GM21447 (cell line): ENCODE measurements at regions not wholly inside any gene's neighbourhood (a gene's known extent, or its start where the extent isn't known, plus 50 kb on each side); places are given as distances from the start of the nearest gene placed in this dataset.
"Not testable (repeated sequence)": the region's sequence is repeated elsewhere in the genome, so short reads cannot be mapped to it uniquely, and the experiment has no call there.

Source experiments
- ATAC-seq: cut with Tn5 transposase; IDR thresholded peaks from one replicate; pipeline ENCODE4 v1.9.1; 2021; ENCODE audit not compliant: unreplicated experiment

DNA sequence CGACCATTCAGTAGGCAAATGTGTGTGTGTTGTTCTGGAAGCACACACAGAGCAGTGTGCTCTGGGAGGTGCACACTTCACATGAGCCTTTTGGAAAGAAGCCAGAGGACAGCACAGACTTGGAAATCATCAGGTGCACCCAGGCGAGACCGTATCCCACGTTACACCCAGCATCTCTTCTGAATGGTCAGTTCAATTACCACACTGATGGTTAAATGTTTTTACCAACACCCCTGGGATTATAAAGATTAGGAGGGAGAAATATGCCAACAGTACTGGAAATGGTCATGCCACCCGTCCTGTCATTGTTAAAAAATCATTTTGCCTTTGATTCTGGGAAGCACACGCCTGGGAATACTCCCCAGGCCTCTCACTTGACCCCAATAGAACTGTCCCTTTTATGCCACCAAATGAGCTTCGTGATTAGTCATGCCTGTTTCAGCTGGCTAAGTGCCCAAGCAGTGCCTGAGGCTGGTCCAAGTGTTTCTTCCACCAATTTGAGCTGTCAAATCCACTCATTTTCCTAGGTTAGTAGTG, 183.7 kb downstream of the NRP2 start:
- ATAC-seq = no peak

DNA sequence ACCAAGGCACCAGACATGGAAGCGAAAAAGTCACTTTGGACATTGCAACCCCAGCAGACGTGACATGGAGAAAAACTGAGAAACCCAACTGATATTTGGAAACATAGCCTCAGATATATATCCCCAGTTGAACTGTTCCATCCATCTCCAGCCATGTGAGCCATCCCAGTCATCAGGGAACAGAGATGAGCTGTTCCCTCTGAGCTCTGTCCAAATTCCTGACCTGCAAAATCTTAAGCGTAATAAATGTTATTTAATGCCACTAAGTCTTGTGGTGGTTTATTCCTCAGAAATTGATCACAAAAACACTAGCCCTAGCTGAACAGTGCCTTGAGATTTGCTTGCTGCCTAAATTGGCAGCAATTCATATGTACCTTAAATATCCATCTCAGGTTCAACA, 182.8 kb downstream of the NRP2 start:
- ATAC-seq = no peak

DNA sequence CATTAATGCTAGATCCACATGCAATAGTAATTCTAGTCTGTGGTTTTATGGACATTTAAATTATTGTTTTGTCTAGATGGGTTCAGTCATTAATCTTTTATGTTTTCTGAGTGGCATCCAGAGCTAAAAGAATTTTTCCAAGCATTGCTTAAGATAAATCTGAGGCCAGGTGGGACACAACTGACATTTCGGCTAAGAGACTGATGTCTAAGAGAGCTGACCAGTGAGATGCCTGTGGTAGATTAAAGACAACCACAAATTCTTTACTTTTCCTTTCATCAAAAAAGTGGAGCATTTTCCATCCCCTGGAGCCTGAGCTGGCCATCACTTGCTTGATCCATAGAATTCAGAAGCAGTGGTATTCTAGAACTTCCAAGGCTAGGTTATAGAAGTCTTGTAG, 182.2 kb downstream of the NRP2 start:
- ATAC-seq = no peak

GRCh38 chr2:205862761-205863160, 180.5 kb downstream of the NRP2 start:
- ATAC-seq = not testable (repeated sequence)

DNA sequence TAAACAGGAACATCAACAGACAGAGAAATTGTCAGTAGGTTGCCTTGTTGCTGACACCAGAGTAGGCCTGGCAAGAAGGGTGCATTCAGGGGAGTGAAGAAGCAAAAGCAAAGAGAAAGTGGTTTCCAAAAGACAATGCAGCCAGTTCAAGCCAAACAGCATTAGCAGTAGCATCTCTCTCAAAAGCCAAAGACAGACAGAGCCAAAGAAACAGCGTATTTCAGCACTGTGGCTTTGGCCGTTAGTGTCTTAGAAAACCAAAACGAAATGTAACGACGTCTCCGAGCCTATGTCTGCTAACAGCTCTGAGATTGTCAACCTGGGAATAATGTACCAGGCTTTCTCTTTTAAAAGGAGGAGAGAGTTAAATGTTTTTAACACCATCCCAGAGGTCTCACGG, 178.6 kb downstream of the NRP2 start:
- ATAC-seq = no peak

GRCh38 chr2:205860181-205860580, 177.9 kb downstream of the NRP2 start:
- ATAC-seq = no peak

DNA sequence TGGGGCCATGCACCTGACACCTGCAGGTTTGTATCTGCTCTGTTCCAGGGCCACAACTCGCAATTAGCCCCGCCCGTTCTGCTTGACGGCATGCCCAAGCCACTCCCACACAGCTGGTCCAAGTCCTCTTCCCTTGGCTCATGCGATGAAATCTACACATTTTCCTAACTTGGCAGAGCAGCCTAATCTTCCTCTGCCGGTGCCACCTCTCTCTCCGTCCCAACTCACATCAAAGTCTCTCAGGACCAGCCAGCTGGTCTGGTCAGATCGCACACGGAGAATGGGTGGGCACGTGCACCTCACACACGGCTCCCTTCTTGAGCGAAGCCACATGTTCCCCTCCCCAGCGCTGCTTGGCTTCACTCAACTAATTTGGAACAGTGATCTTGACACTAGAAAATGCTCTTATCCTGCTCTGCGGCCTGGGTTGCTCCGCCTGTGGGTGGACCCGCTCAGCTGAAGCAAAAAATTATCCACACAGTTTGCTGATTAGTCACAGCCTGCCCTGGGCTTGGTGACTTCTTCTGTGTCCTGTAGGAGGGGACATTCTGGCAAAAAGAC, 176.7 kb downstream of the NRP2 start:
- no peak for ATAC-seq

DNA sequence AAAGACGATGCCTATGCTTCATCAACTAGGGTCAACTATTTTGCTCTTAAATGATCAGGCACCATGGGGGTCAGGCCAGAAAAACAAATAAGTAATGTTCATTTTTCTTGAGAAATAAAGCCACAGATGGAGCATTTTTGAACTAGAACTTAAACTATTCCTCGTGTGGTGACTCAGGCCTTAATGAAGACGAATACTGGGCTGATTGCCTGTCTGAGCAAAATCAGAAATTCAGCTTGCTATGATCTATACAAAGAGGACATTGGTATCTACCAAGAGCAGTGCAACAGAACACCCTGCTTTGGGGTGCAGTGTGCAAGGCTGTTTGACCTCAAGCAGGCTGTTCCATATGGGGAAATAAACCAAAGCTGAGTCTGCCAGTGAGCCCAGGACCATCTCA, 176.0 kb downstream of the NRP2 start:
- no peak for ATAC-seq

DNA sequence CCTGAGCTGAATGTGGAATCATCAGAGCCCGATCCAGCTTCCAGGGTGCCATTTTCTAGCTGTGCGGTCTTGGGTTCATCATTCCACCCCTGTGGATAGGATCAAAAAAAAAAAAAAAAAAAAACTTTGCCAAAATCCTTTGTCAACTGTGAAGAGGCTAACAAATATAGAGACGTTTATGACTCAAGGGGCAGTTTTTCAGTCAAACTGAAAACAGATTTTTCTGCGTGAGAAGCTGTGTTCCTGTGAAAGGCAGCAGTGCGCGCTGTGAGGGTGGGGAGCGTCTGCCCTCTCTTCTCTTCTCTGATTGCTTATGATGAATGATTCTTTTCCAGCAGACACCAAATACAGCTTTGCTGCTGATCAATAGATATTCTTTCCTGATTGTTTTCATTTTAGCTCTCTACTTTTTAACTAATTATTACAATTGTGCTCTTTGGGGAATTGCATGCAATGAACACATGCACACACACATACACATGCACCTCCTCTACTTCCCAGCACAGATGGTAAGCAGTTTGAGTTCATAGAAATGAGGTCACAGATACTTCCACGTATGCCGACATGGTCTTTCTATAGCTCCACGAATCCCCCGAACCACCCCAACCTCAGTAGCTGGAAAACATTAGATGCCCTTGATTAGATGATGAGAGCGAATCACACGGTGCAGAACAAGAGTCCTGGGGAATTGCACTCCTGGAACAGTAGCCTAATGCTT, 175.4 kb downstream of the NRP2 start:
- ATAC-seq = peak; percentile 51

- ATAC-seq = no peak
Observed at GRCh38 chr2:205852457-205852856, 170.2 kb downstream of the NRP2 start.

GRCh38 chr2:205850611-205851010, 168.3 kb downstream of the NRP2 start:
- ATAC-seq = no peak

DNA sequence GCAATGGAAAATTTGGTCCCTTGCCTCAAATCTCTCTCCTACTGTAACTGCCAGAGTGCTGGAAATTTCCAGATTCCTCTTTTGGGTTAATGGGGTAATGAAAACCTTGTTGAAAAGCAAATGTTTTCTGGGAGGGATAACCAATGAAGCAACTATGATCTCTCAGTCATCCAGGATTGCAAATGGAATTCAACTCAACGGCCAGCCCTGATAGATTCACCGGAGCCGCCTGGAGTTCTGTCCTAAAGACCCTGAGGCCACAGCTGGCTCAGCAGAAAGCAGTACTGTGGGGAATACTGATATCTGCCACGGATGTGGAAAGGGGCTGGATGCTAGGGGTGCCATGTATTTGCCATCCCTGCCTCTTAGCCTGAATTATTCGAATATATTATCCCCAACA, 167.8 kb downstream of the NRP2 start:
- ATAC-seq = no peak

DNA sequence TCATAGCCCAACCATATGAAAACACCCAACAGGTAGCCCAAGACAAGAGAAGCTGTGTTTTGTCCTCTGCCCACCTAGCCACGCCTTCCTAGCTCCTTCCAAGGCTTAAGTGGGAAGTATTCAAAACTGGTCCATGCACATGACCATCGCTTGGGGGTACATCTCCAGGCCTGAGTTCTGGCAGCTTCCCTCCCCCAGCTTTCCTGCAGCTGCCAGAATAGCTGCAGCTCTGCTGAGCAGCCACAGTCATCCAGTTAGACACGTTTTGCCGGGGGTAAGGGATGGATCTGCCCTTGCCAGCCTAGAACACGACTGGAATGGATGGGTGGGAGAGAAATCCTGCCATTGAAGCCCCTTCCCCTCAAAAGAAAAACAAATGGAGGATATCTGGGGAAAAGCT, 166.8 kb downstream of the NRP2 start:
- no peak for ATAC-seq

DNA sequence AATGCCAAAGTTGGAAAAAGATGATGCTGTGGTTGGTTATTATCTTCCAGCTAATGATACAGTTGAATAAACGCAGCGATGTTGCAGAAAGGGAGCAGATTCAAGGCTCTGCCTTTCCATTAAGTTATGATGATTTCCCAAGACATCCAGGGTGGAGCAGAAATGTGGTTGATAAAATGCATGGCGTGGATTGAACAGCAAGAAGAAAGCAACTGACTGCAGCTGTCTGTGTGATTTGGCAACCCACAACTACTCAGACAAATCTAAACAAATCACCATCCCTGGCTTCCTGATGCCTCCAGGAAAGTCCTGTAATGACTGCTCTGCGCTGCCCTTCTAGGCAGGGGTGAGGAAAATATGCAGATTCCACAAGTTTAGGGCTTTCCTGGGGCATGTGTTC, 166.3 kb downstream of the NRP2 start:
- ATAC-seq = no peak
